ENCODE measurements at regions not wholly inside any gene's neighbourhood (a gene's known extent, or its start where the extent isn't known, plus 50 kb on each side); places are given as distances from the start of the nearest gene placed in this dataset.
"Not testable (repeated sequence)": the region's sequence is repeated elsewhere in the genome, so short reads cannot be mapped to it uniquely, and the experiment has no call there.

DNA sequence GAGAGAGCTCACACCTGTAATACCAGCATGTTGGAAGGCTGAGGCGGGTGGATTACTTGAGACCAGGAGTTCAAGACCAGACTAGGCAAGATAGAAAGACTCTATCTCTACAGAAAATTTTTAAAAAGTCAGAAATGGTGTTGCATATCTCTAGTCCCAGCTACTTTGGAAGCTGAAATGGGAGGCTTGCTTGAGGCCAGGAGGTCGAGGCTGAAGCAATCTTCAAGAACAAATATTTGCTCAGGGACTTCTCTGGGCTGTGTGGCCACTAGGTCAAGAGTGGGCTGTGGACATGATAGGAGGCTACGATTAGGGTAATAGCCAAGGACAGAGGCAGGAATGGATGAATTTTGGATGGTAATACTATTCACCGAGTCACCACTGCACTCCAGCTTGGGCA, 135.8 kb upstream of the PEG3 start:
- H3K36me3 Mint-ChIP-seq (ENCODE audit: low read depth) = no peaks in the 10 kb centered on the region
- intact Hi-C loops (cut with micrococcal nuclease) = no loop called here
- no peak overlapping the region for H3K4me3 Mint-ChIP-seq
- no peak overlapping the region for H3K27ac Mint-ChIP-seq
- H3K4me1 Mint-ChIP-seq (ENCODE audit: low read depth) = no peaks in the 10 kb centered on the region
- H3K27me3 Mint-ChIP-seq (ENCODE audit: insufficient read depth) = no peaks in the 10 kb centered on the region
- no peak for DNase-seq (ENCODE audit: low spot score)
- H3K9me3 Mint-ChIP-seq = peaks cover 47% of the 10 kb centered on the region

DNA sequence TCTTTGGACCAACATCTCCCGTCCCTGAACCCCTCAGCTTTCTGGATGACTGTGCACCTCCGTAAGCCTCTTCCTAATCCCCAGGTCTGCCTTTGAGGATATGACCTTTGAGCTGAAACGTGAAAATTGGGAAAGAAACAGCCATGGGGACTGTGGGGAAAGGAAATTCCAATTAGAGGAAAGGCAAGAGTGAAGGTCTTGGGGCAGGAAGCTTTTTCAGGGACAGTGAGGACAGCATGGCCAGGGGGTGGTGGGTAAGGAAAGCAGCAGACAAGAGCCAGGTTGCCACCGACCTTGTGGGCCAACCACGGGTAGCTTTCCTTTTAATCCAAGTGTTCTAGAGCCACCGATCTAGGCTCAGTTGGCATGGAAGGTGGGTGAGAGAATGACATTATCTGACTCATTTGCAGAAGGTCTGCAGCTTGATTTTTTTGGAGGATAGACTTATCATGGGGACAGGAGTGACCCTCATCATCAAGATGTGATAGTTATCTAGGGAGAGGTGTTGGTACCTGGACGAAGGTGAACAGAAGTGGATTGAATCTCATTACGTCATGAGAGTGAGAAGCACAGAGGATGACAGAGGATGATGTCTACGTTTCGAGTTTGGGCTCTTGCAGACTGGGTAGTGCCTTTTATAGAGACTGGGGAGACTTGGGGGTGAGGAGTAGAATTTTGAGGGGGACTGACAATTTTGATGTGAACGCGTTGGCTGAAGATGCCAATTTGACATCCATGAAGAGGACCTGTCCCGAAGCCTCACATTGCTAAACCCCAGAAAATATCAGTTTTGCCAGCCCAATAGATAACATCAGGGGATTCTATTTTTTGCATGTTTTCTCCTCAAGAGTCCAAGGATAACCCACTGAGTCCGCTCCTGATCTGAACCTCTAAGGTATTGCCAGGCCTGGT, 136.7 kb upstream of the PEG3 start:
- Mint-ChIP-seq H3K27me3 (ENCODE audit: insufficient read depth) (no peaks in the 10 kb centered on the region), H3K27ac (no peak overlapping the region), H3K4me1 (ENCODE audit: low read depth) (no peaks in the 10 kb centered on the region), H3K4me3 (no peak overlapping the region), H3K9me3 (peaks cover 56% of the 10 kb centered on the region), H3K36me3 (ENCODE audit: low read depth) (no peaks in the 10 kb centered on the region)
- no peak for DNase-seq (ENCODE audit: low spot score)
- intact Hi-C loops (cut with micrococcal nuclease) = no loop called here

DNA sequence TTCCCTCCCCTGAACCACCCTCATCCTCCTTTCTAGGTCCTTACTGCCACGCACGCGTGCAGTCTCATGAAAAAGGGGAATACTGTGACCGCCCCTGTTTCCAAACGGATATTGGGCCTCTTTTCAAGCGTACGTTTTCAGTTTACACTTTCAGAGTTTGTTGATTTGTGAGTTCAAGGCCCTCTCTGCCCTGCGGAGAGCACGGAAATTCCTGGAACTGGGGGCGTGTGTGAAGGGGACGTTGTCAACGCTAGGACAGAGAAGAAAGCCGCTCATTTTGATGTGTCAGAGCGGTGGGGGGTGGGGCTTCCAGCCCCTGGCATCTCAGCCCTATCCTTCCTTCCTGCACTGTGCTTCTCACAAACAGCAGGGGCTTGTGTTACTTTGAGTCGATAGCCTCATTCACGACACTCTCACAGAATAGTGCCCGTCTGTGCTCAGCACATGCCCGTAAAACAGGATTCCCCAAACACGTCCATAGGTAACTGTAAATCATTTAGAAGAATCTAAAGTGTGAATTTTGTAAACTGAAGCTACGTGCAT, 137.6 kb upstream of the PEG3 start:
- Mint-ChIP-seq H3K36me3 (ENCODE audit: low read depth) (no peaks in the 10 kb centered on the region), H3K27ac (no peak overlapping the region), H3K27me3 (ENCODE audit: insufficient read depth) (no peaks in the 10 kb centered on the region), H3K9me3 (peaks cover 59% of the 10 kb centered on the region), H3K4me3 (no peak overlapping the region), H3K4me1 (ENCODE audit: low read depth) (no peaks in the 10 kb centered on the region)
- intact Hi-C loops (cut with micrococcal nuclease) = no loop called here
- no peak for DNase-seq (ENCODE audit: low spot score)

DNA sequence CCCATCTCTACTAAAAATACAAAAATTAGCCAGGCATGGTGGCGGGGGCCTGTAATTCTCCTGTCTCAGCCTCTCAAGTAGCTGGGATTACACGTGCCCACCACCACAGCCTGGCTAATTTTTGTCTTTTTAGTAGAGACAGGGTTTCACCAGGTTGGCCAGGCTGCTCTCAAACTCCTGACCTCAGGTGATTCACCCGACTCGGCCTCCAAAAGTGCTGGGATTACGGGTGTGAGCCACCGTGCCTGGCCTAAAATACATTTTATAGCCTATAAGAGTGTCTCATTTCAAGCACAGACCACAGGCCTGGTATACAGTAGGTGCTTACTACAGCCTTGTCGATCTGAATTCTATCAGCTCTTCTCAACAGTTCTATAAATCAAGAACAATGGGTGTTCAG, 139.5 kb upstream of the USP29 start:
- H3K27me3 Mint-ChIP-seq (ENCODE audit: insufficient read depth); DNase-seq (ENCODE audit: low spot score); H3K4me3 Mint-ChIP-seq; H3K4me1 Mint-ChIP-seq (ENCODE audit: low read depth); intact Hi-C loops (cut with micrococcal nuclease); H3K27ac Mint-ChIP-seq; H3K36me3 Mint-ChIP-seq (ENCODE audit: low read depth): not testable (repeated sequence)
- H3K9me3 Mint-ChIP-seq = peaks cover 61% of the 10 kb centered on the region

DNA sequence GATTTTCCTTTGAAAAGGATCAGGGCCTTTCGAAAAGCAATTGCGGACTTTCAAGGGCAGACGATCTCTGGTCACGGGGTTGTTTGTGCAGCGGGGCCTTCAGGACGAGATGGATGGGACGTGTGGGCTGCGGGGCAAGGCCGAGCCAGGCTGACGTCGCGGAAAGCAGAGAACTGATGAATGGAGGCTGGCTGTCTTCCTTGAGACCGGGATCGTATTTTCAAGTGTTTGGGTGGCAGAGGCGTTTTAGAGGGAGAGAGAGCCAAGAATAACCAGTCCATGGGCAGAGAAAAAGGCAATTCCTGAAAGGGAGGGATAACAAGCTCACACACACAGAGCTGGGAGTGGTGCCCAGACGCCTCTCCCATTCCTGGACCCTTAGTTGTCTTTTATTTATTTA, 138.9 kb upstream of the USP29 start:
- H3K36me3 Mint-ChIP-seq (ENCODE audit: low read depth) = no peaks in the 10 kb centered on the region
- no peak overlapping the region for H3K4me3 Mint-ChIP-seq
- no peaks in the 10 kb centered on the region for H3K27me3 Mint-ChIP-seq (ENCODE audit: insufficient read depth)
- intact Hi-C loops (cut with micrococcal nuclease) = no loop called here
- no peak overlapping the region for H3K27ac Mint-ChIP-seq
- no peak for DNase-seq (ENCODE audit: low spot score)
- H3K9me3 Mint-ChIP-seq = peaks cover 66% of the 10 kb centered on the region
- no peaks in the 10 kb centered on the region for H3K4me1 Mint-ChIP-seq (ENCODE audit: low read depth)

DNA sequence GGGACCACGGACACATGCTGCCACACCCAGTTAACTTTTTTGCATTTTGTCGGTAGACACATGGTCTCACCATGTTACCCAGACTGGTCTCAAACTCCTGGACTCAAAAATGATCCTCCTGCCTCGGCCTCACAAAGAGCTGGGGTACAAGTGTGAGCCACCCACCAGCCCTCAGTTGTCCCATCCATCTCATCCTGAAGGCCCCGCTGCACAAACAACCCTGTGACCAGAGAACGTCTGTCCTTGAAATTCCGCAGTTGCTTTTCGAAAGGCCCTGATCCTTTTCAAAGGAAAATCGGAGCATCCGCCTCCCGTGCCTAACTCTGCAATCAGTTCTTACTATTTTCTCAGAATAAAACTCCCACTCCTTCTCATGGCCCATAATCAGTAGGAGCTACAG, 138.3 kb upstream of the USP29 start:
- intact Hi-C loops (cut with micrococcal nuclease); H3K27ac Mint-ChIP-seq; H3K4me1 Mint-ChIP-seq (ENCODE audit: low read depth): not testable (repeated sequence)

DNA sequence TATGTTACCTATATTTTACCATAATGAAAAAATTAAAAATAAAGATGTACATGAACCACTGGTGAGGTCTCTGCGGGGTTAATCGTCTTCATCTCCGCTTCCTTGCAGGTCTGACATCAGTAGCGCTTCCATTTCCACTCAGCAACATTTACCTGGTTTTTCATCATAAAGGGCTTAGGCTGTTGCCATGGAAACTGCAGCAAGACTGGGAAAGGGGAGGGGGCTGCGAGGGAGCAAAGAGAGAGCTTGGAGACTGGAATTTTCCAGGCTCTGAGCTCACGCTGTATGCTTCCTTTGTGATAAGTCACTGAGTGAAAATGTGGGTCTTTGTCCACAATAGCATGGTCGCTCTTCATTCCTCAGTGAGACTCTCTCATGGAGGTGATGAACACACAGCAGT, 136.6 kb upstream of the USP29 start:
- H3K36me3 Mint-ChIP-seq (ENCODE audit: low read depth) = peaks cover 2% of the 10 kb centered on the region
- no peak overlapping the region for H3K4me3 Mint-ChIP-seq
- DNase-seq (ENCODE audit: low spot score) = no peak
- H3K9me3 Mint-ChIP-seq = peaks cover 63% of the 10 kb centered on the region
- intact Hi-C loops (cut with micrococcal nuclease) = no loop called here
- H3K27me3 Mint-ChIP-seq (ENCODE audit: insufficient read depth) = no peaks in the 10 kb centered on the region
- H3K27ac Mint-ChIP-seq = no peak overlapping the region
- no peaks in the 10 kb centered on the region for H3K4me1 Mint-ChIP-seq (ENCODE audit: low read depth)

More for the DNA sequence above, 138.3 kb upstream of the USP29 start:
- not testable (repeated sequence) for H3K27me3 Mint-ChIP-seq (ENCODE audit: insufficient read depth); DNase-seq (ENCODE audit: low spot score); H3K4me3 Mint-ChIP-seq; H3K36me3 Mint-ChIP-seq (ENCODE audit: low read depth)
- peaks cover 65% of the 10 kb centered on the region for H3K9me3 Mint-ChIP-seq

DNA sequence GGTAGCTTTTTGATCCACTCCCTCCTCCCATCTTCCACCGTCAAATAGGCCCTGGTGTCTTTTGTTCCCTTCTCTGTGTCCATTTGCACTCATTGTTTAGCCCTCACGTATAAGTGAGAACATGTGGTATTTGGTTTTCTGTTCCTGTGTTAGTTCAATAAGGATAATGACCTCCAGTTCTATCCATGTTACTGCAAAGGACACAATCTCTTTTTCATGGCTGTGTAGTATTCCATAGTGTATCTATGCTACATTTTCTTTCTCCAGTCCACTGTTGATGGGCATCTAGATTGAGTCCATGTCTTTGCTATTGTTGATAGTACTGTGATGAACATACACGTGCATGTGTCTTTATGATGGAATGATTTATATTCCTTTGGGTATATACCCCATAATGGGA, 136.0 kb upstream of the USP29 start:
- Mint-ChIP-seq H3K36me3 (ENCODE audit: low read depth) (peaks cover 2% of the 10 kb centered on the region), H3K4me1 (ENCODE audit: low read depth) (no peaks in the 10 kb centered on the region), H3K27me3 (ENCODE audit: insufficient read depth) (no peaks in the 10 kb centered on the region), H3K4me3 (no peak overlapping the region), H3K27ac (no peak overlapping the region), H3K9me3 (peaks cover 65% of the 10 kb centered on the region)
- intact Hi-C loops (cut with micrococcal nuclease) = no loop called here
- DNase-seq (ENCODE audit: low spot score) = no peak

DNA sequence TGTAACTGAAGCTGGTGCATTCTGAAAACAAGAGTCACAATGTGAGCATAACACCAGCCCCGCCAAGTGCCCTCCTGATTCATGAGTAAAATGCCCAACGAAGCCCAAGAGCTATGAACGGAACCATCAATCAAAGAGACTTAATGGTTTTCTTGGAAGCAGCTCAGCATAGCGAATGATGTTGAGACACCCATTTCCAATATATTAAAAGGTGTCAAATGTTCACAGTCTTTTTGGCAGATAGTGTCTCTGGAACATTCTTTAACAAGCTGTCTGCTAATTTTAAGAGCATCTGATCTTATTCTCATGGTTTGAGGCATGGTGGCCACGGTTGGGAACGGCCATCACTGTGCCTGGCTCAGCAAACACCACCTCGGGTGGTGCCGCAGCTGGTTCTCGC, 133.4 kb upstream of the USP29 start:
- Mint-ChIP-seq H3K9me3 (peaks cover 69% of the 10 kb centered on the region), H3K4me3 (no peak overlapping the region)

DNA sequence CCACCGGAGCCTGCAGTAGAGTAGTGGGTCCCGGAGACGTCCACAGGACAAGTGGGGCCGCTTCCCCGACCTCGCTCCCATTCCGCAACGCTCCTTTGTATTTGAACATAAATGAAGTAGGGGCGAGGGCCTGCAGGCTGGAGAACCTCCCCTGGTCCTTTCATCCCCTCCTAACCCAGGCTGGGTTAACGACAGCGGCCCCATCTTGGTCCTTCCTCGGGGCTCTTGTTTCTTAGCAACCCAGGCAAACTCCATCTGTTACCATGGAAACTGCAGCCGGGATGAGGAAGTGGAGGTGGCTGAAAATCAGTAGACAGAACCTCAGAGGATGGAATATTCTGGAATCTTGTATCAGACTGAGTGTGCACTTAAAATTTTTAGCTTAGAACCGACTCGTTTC, 132.6 kb upstream of the USP29 start:
- no peaks in the 10 kb centered on the region for H3K4me1 Mint-ChIP-seq (ENCODE audit: low read depth)
- H3K36me3 Mint-ChIP-seq (ENCODE audit: low read depth) = peaks cover 2% of the 10 kb centered on the region
- no peak overlapping the region for H3K4me3 Mint-ChIP-seq
- intact Hi-C loops (cut with micrococcal nuclease) = no loop called here
- DNase-seq (ENCODE audit: low spot score) = no peak
- no peak overlapping the region for H3K27ac Mint-ChIP-seq
- H3K27me3 Mint-ChIP-seq (ENCODE audit: insufficient read depth) = no peaks in the 10 kb centered on the region
- H3K9me3 Mint-ChIP-seq = peaks cover 64% of the 10 kb centered on the region

More for the DNA sequence above, 133.4 kb upstream of the USP29 start:
- H3K36me3 Mint-ChIP-seq (ENCODE audit: low read depth) = peaks cover 2% of the 10 kb centered on the region
- H3K4me1 Mint-ChIP-seq (ENCODE audit: low read depth) = no peaks in the 10 kb centered on the region
- H3K27ac Mint-ChIP-seq = no peak overlapping the region
- intact Hi-C loops (cut with micrococcal nuclease) = no loop called here
- no peaks in the 10 kb centered on the region for H3K27me3 Mint-ChIP-seq (ENCODE audit: insufficient read depth)
- no peak for DNase-seq (ENCODE audit: low spot score)

DNA sequence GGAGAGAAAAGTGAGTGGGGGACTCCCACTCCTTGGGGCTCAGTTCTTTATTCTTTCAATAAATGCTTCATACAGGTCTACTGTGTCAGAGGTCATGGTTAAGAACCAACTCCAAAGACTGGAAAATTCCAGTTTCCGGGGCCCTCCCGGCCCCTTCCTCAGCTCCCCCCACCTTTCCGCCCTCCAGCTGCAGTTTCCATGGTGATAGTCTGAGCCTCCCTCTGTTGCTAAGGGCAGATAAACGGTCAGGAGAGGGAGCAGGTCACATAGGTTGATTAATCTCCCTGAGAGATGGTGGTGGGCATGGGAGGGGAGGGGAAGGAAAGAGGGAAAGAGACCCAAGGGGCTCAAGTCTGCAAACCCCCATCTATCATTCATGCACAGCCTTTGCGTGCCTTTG, 131.5 kb upstream of the USP29 start:
- peaks cover 70% of the 10 kb centered on the region for H3K9me3 Mint-ChIP-seq
- H3K36me3 Mint-ChIP-seq (ENCODE audit: low read depth) = peaks cover 2% of the 10 kb centered on the region
- H3K27ac Mint-ChIP-seq = no peak overlapping the region
- DNase-seq (ENCODE audit: low spot score) = no peak
- H3K4me1 Mint-ChIP-seq (ENCODE audit: low read depth) = no peaks in the 10 kb centered on the region
- H3K4me3 Mint-ChIP-seq = no peak overlapping the region
- no peaks in the 10 kb centered on the region for H3K27me3 Mint-ChIP-seq (ENCODE audit: insufficient read depth)
- intact Hi-C loops (cut with micrococcal nuclease) = no loop called here

DNA sequence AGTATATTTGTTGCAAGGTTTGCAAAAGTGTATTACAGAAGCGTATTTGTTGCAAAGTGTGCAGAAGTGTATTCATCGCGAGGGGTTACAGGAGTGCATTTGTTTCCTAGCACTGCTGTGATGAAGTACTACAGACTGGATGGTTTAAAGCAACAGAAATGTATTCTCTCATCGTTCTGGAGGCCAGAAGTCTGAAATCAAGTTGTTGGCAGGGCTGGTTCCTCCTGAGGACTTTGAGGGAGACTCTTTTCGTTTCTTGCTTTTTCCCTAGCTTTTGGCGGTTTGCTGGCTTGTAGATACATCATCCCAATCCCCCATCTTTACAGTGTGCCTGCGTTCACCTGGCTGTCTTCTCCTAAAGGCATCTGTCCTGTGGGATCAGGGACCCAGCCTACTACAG, 127.9 kb upstream of the USP29 start:
- Mint-ChIP-seq H3K36me3 (ENCODE audit: low read depth) (peaks cover 4% of the 10 kb centered on the region), H3K4me1 (ENCODE audit: low read depth) (no peaks in the 10 kb centered on the region), H3K9me3 (peaks cover 66% of the 10 kb centered on the region), H3K4me3 (no peak overlapping the region), H3K27ac (no peak overlapping the region), H3K27me3 (ENCODE audit: insufficient read depth) (no peaks in the 10 kb centered on the region)
- no peak for DNase-seq (ENCODE audit: low spot score)
- intact Hi-C loops (cut with micrococcal nuclease) = no loop called here

DNA sequence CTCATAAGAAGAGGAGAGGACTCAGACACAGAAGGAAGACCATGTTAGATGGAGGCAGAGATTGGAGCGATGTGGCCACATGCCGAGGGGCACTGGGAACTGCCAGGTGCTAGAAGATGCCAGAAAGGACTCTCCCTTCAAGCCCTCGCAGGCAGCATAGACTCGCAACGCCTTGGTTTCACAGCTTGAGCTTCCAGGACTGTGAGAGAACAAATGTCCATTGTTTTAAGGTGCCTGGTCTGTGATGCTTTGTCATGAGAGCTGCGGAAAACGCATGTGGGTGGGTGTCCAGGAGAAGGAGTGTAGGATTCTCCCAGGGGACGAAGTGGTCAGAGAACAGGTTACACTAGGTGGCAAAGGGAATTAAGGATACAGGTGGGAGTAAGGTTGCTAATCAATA, 125.9 kb upstream of the USP29 start:
- no peak overlapping the region for H3K27ac Mint-ChIP-seq
- peaks cover 62% of the 10 kb centered on the region for H3K9me3 Mint-ChIP-seq
- H3K4me3 Mint-ChIP-seq = no peak overlapping the region
- no peak for DNase-seq (ENCODE audit: low spot score)
- H3K27me3 Mint-ChIP-seq (ENCODE audit: insufficient read depth) = no peaks in the 10 kb centered on the region
- intact Hi-C loops (cut with micrococcal nuclease) = no loop called here
- peaks cover 2% of the 10 kb centered on the region for H3K36me3 Mint-ChIP-seq (ENCODE audit: low read depth)
- H3K4me1 Mint-ChIP-seq (ENCODE audit: low read depth) = no peaks in the 10 kb centered on the region

Measured in activated T-helper 1 cell treated with anti-CD3 and anti-CD28 coated beads, Interleukin-12 subunit alpha, Interleukin-12 subunit beta, Interleukin-2, Interleukin-4 antibody, amounts not matched to agents 30 ng/mL and 10 ng/mL and 1 ng/mL, durations not matched to agents 14 hours and 24 hours and 36 hours (primary cell).